ENCODE measurements at regions not wholly inside any gene's neighbourhood (a gene's known extent, or its start where the extent isn't known, plus 50 kb on each side); places are given as distances from the start of the nearest gene placed in this dataset.
"Not testable (repeated sequence)": the region's sequence is repeated elsewhere in the genome, so short reads cannot be mapped to it uniquely, and the experiment has no call there.

DNA sequence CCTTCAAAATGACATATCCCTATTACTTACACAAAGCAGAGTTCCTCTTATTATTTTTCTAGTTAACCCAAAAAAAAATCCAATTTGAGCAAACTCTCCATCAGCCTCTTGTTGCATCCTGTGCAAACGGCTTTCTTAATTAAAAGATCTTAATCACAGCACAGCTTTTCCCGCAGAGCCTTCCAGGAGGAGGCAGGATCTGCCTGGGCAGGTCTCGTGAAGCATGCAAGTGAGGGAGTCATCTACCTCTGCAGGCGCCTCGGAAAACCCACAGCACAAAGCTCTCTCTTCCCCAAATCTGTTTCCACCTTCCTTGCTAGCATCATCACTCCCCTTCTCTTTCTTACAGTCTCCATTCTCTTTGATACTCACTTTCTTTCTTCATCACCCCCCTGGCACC, 100.4 kb downstream of the EN1 start:
- no peak overlapping the region for H3K4me2 ChIP-seq (ENCODE audit: control insufficient read depth, insufficient read depth)
- H3K4me3 ChIP-seq = no peak overlapping the region
- no peaks in the 10 kb centered on the region for H3K79me2 ChIP-seq (ENCODE audit: control insufficient read depth, insufficient read depth, low read length)
- DNase-seq (ENCODE audit: low read depth, low spot score) (no peak), FAIRE-seq (no peak), ATAC-seq (no peak)
- no peak for TF ChIP-seq MYB (IDR thresholded peaks at IDR 0.05; ENCODE audit: borderline replicate concordance, low read depth, low read length)
- TF ChIP-seq, protein P1, sequence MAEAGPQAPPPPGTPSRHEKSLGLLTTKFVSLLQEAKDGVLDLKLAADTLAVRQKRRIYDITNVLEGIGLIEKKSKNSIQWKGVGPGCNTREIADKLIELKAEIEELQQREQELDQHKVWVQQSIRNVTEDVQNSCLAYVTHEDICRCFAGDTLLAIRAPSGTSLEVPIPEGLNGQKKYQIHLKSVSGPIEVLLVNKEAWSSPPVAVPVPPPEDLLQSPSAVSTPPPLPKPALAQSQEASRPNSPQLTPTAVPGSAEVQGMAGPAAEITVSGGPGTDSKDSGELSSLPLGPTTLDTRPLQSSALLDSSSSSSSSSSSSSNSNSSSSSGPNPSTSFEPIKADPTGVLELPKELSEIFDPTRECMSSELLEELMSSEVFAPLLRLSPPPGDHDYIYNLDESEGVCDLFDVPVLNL (IDR thresholded peaks at IDR 0.05; ENCODE audit: low read depth, low read length) = no peak
- TF ChIP-seq RAD21 (IDR thresholded peaks at IDR 0.05; ENCODE audit: insufficient read depth, low read depth, low read length) = no peak
- no peak for TF ChIP-seq EGR1 (IDR thresholded peaks at IDR 0.05; ENCODE audit: borderline replicate concordance in 1 of 2, low read depth in 2 of 2, low read length in 2 of 2)
- no peak for TF ChIP-seq STAT1 (conservative IDR thresholded peaks at IDR 0.05)
- no peak for TF ChIP-seq NR2C1 (IDR thresholded peaks at IDR 0.05)
- no peak for TF ChIP-seq TBL1XR1 (IDR thresholded peaks at IDR 0.05; ENCODE audit: low read depth, low read length)
- WGBS (ENCODE audit: insufficient coverage, insufficient replicate concordance, low lambda C conversion rate, missing lambda C conversion rate) = 15% methylated on average over 5 of the region's 5 CpGs
- in situ Hi-C loops (cut with MboI) = no loop called here
- H2AFZ ChIP-seq (ENCODE audit: control insufficient read depth, low read depth, low read length) = no peak overlapping the region
- H3K27me3 ChIP-seq (replicated peaks in 1 of 2; ENCODE audit: control insufficient read depth in 2 of 2, insufficient read depth in 2 of 2, low read length in 1 of 2) = no peaks in the 10 kb centered on the region
- intact Hi-C loops (cut with micrococcal nuclease; ENCODE audit: unreplicated experiment) = no loop called here
- H3K9me3 ChIP-seq (replicated peaks; ENCODE audit: control insufficient read depth, insufficient read depth, low read length) = peaks cover 2% of the 10 kb centered on the region; the same call in 1 of the 3 replicates
- BruUV-seq (replicated peaks) = no TSS peak
- no peaks in the 10 kb centered on the region for H3K4me1 ChIP-seq (ENCODE audit: control insufficient read depth, insufficient read depth, low read length)
- ChIA-PET RAD21 (ENCODE audit: unreplicated experiment) (interaction anchor here (1.0 kb wide), 1 partner anchor 415 kb away, joined by 3 read pairs; no protein-coding TSS in a partner anchor), POLR2A (interaction anchor here (0.6 kb wide), 1 partner anchor 28 kb away, joined by 3 read pairs; no protein-coding TSS in a partner anchor), SMC1A (ENCODE audit: uncharacterized antibody, unreplicated experiment) (no interaction called here), CTCF (no interaction called here)
- H3K27ac ChIP-seq (ENCODE audit: control insufficient read depth, insufficient read depth) = no peak overlapping the region
- H3K9ac ChIP-seq (ENCODE audit: control insufficient read depth, insufficient read depth, low read length) = no peak overlapping the region
- H4K20me1 ChIP-seq (ENCODE audit: control insufficient read depth, insufficient read depth) = no peaks in the 10 kb centered on the region
- H3K36me3 ChIP-seq (ENCODE audit: control insufficient read depth in 2 of 2, insufficient read depth in 2 of 2, low read length in 1 of 2) = no peaks in the 10 kb centered on the region

DNA sequence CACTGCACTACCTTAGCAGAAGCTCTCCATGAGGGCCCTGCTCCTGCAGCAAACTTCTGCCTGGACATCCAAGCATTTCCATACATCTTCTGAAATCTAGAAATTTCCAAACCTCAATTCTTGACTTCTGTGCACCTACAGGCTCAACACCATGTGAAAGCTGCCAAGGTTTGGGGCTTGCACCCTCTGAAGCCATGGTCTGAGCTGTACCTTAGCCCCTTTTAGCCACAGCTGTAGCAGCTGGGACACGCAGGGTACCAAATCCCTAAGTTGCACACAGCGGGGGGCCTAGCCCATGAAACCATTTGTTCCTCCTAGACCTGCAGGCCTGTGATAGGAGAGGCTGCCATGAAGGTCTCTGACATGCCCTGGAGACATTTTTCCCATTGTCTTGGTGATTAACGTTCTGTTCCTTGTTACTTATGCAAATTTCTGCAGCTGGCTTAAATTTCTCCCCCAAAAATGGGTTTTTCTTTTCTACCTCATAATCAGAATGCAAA, 102.7 kb downstream of the EN1 start:
- in situ Hi-C loops (cut with MboI) = not testable (repeated sequence)

More for the DNA sequence above, 102.7 kb downstream of the EN1 start:
- FAIRE-seq; BruUV-seq (replicated peaks); H3K36me3 ChIP-seq (ENCODE audit: control insufficient read depth in 2 of 2, insufficient read depth in 2 of 2, low read length in 1 of 2); H3K27ac ChIP-seq (ENCODE audit: control insufficient read depth, insufficient read depth); POLR2A ChIA-PET; H2AFZ ChIP-seq (ENCODE audit: control insufficient read depth, low read depth, low read length); SMC1A ChIA-PET (ENCODE audit: uncharacterized antibody, unreplicated experiment); H3K4me3 ChIP-seq; H3K4me2 ChIP-seq (ENCODE audit: control insufficient read depth, insufficient read depth); intact Hi-C loops (cut with micrococcal nuclease; ENCODE audit: unreplicated experiment); H3K79me2 ChIP-seq (ENCODE audit: control insufficient read depth, insufficient read depth, low read length); H3K27me3 ChIP-seq (replicated peaks in 1 of 2; ENCODE audit: control insufficient read depth in 2 of 2, insufficient read depth in 2 of 2, low read length in 1 of 2); ATAC-seq; H3K9me3 ChIP-seq (replicated peaks; ENCODE audit: control insufficient read depth, insufficient read depth, low read length); H3K9ac ChIP-seq (ENCODE audit: control insufficient read depth, insufficient read depth, low read length); DNase-seq (ENCODE audit: low read depth, low spot score); H4K20me1 ChIP-seq (ENCODE audit: control insufficient read depth, insufficient read depth); RAD21 ChIA-PET (ENCODE audit: unreplicated experiment); CTCF ChIA-PET; H3K4me1 ChIP-seq (ENCODE audit: control insufficient read depth, insufficient read depth, low read length): not testable (repeated sequence)
- WGBS (ENCODE audit: insufficient coverage, insufficient replicate concordance, low lambda C conversion rate, missing lambda C conversion rate) = 19% methylated on average over 3 of the region's 3 CpGs

Measured in GM12878 (cell line).